GM12865 (cell line): ENCODE measurements at regions not wholly inside any gene's neighbourhood (a gene's known extent, or its start where the extent isn't known, plus 50 kb on each side); places are given as distances from the start of the nearest gene placed in this dataset.

Experiments
- DNase-seq: peaks from one replicate; pipeline ENCODE4 v3.0.0; 2010; ENCODE audit warnings: low read depth
- H3K4me3 ChIP-seq: 2 replicates; pipeline ENCODE4 v1.5.1; 2011; ENCODE audit warnings: mild to moderate bottlenecking, low read depth, low read length, control low read depth
- CTCF ChIP-seq: IDR thresholded peaks from 2 replicates; pipeline ENCODE4 v1.5.1; 2011; ENCODE audit warnings: low read length, control low read depth, low read depth, inconsistent platforms; ENCODE audit not compliant: insufficient read depth; ENCODE audit errors: missing control alignments

GRCh38 chr7:125057963-125058362, 128.3 kb upstream of the POT1 start:
- no peak overlapping the region for H3K4me3 ChIP-seq
- DNase-seq: no peak
- TF ChIP-seq CTCF: no peak

DNA sequence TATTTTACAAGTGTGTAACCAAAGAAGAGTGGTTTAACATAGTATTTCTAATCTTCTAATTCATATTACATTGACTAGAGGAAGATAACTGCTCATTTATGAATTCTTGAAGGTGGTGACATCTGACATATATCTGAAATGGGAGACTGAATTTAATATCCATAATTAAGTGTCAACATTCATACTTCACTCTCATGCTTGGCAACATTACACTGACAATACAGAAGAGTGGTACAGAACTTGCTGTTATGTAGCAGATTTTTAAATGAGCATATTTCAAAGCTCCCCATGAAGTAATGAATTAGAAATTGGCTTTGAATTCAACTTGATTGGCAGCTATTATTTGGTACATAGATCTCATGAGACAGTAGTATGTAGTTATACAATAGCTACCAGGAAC, 125.8 kb upstream of the POT1 start:
- DNase-seq: no peak
- no peak overlapping the region for H3K4me3 ChIP-seq
- TF ChIP-seq CTCF: no peak

GRCh38 chr7:125046767-125047166, 117.1 kb upstream of the POT1 start:
- no peak overlapping the region for H3K4me3 ChIP-seq
- DNase-seq: no peak
- TF ChIP-seq CTCF: no peak

DNA sequence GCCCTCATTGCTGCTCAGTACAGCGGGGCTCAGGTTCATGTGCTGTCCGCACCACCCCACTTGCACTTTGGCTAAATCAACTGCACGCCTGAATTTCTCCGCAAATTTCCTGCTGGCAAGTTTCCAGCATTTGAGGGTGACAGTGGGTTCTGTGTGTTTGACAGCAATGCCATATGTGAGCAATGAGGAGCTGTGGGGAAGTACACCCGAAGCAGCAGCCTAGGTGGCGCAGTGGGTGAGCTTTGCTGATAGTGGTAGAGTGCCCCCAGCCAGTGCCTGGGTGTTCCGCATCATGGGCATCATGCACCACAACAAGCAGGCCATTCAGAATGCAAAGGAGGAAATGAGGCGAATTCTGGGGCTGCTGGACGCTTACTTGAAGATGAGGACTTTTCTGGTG, 103.9 kb upstream of the POT1 start:
- no peak for DNase-seq
- no peak for TF ChIP-seq CTCF
- H3K4me3 ChIP-seq: no peak overlapping the region

- no peak for DNase-seq
- H3K4me3 ChIP-seq: no peak overlapping the region
- TF ChIP-seq CTCF: no peak
Observed at GRCh38 chr7:125032943-125033342, 103.3 kb upstream of the POT1 start.

GRCh38 chr7:125030756-125031387, 101.2 kb upstream of the POT1 start:
- no peak for TF ChIP-seq CTCF

GRCh38 chr7:125025620-125026019, 96.0 kb upstream of the POT1 start:
- H3K4me3 ChIP-seq: no peak overlapping the region
- DNase-seq: no peak
- no peak for TF ChIP-seq CTCF

More at GRCh38 chr7:125030756-125031387, 101.2 kb upstream of the POT1 start:
- DNase-seq: no peak
- H3K4me3 ChIP-seq: no peak overlapping the region
